ENCODE measurements at regions not wholly inside any gene's neighbourhood (a gene's known extent, or its start where the extent isn't known, plus 50 kb on each side); places are given as distances from the start of the nearest gene placed in this dataset.
"Not testable (repeated sequence)": the region's sequence is repeated elsewhere in the genome, so short reads cannot be mapped to it uniquely, and the experiment has no call there.

DNA sequence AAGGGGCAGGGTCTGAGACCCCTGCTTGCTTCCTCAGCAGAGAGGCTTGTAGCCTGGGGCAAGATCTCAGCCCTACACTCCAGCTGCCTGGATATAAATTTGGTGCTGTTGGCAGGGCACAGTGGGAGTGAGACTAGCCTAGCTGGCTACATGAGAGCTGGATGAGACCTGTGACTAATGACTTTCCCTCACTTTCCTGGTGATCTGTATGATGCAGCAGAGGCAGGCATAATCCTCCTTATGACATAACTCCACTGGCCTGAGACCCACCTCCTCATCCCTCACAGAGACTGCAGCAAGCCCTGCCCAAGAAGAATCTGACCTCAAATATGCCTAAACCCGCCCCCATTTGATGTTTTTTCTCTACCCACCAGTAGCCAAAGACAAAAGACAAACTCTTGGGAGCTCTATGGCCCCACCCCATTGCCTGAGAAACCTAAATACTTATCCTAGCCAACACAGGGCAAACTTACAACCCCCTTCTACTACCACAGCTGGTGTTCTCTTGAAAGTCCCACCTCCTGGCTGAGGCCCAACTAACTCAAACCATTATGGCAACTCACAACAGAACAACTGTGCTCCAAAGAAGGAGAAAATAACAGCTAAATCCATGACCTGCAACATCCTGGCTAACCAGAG lies 102.7 kb downstream of the NR4A2 start:
- H3K9ac ChIP-seq (ENCODE audit: extremely low read depth, insufficient read length, low read length): no peak overlapping the region
- no CpG with 5 or more reads among the region's 1 CpG for WGBS (ENCODE audit: extremely low coverage, insufficient read length, low lambda C conversion rate)
- H3K79me2 ChIP-seq (ENCODE audit: insufficient read depth, low read length): peaks cover 3% of the 10 kb centered on the region; the same call in 1 of the 2 replicates

DNA sequence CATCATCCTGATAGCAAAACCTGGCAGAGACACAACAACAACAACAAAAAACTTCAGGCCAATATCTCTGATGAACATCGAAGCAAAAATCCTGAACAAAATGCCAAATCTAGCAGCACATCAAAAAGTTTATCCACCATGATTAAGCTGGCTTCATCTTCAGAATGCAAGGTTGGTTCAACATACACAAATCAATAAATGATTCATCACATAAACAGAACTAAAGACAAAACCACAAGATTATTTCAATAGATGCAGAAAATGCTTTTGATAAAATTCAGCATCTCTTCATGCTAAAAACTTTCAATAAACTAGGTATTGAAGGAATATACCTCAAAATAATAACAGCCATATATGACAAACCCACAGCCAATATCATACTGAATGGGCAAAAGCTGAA lies 109.2 kb downstream of the NR4A2 start:
- not testable (repeated sequence) for H3K27me3 ChIP-seq (ENCODE audit: insufficient read depth, low read length); H2AK5ac ChIP-seq (ENCODE audit: insufficient read length, low read length); H2BK5ac ChIP-seq (ENCODE audit: insufficient read length, low read length); H3T11ph ChIP-seq (ENCODE audit: low read length); H3K4ac ChIP-seq (ENCODE audit: low read depth, low read length); H3K27me3 Mint-ChIP-seq (ENCODE audit: low read depth); H3K9ac ChIP-seq (ENCODE audit: extremely low read depth, insufficient read length, low read length); H4K8ac ChIP-seq (replicated peaks; ENCODE audit: insufficient read length, low read depth, low read length); H3K4me2 ChIP-seq (ENCODE audit: insufficient read depth, insufficient read length, low read length); H3K18ac ChIP-seq (ENCODE audit: insufficient read length, low read depth, low read length); H3K79me1 ChIP-seq (ENCODE audit: insufficient read depth, low read depth, low read length, poor library complexity, severe bottlenecking); H3K4me3 Mint-ChIP-seq; H2BK12ac ChIP-seq (ENCODE audit: insufficient read length, low read depth, low read length); H3K56ac ChIP-seq (ENCODE audit: insufficient read length, low read depth, low read length); H4K91ac ChIP-seq (ENCODE audit: insufficient read length, low read depth, low read length); H3K79me2 ChIP-seq (ENCODE audit: insufficient read depth, low read length); H3K14ac ChIP-seq (ENCODE audit: insufficient read depth, low read length); H3K23ac ChIP-seq (ENCODE audit: insufficient read length, low read depth, low read length); H3K27ac ChIP-seq (ENCODE audit: insufficient read length, low read depth, low read length); H2BK15ac ChIP-seq (ENCODE audit: low read depth, low read length); DNase-seq; H3K4me1 ChIP-seq (ENCODE audit: insufficient read depth, low read length); H3K23me2 ChIP-seq (ENCODE audit: insufficient read length, low read depth, low read length, poor library complexity, severe bottlenecking); H2BK20ac ChIP-seq (ENCODE audit: low read depth, low read length, poor library complexity, severe bottlenecking); H3K9me3 ChIP-seq (ENCODE audit: control insufficient read depth, low read depth, low read length); H4K20me1 ChIP-seq (ENCODE audit: control insufficient read depth, insufficient read depth, insufficient read length); H4K5ac ChIP-seq (ENCODE audit: insufficient read length, low read depth, low read length); H2AFZ ChIP-seq (ENCODE audit: low read length); H3K27ac Mint-ChIP-seq; H2BK120ac ChIP-seq (ENCODE audit: low read depth, low read length, poor library complexity, severe bottlenecking)
- H3K4me1 Mint-ChIP-seq: peaks cover 10% of the 10 kb centered on the region in 2 experiments
- H3K36me3 Mint-ChIP-seq (ENCODE audit: insufficient read depth in 1 of 3, low read depth in 3 of 3): peaks cover 25 to 53% (median 52%) of the 10 kb centered on the region in 3 experiments
- peaks cover 36 to 43% of the 10 kb centered on the region in 2 experiments for H3K9me3 Mint-ChIP-seq
- no CpG with 5 or more reads among the region's 1 CpG for WGBS (ENCODE audit: extremely low coverage, insufficient read length, low lambda C conversion rate)

More for the DNA sequence above, 102.7 kb downstream of the NR4A2 start:
- Mint-ChIP-seq H3K4me1 (peaks cover 25 to 28% of the 10 kb centered on the region in 2 experiments), H3K9me3 (peaks cover 6 to 9% of the 10 kb centered on the region in 2 experiments), H3K27ac (peak overlapping the region in 2 of 3 experiments; percentile 65 to 92; a peak in 3 of 7 replicates), H3K27me3 (ENCODE audit: low read depth) (no peaks in the 10 kb centered on the region), H3K36me3 (ENCODE audit: insufficient read depth in 1 of 3, low read depth in 3 of 3) (peaks cover 3 to 12% (median 11%) of the 10 kb centered on the region in 3 experiments; a peak in 5 of 7 replicates), H3K4me3 (no peak overlapping the region; a peak in 1 of 5 replicates)
- no peak overlapping the region for H3T11ph ChIP-seq (ENCODE audit: low read length)
- H3K79me1 ChIP-seq (ENCODE audit: insufficient read depth, low read depth, low read length, poor library complexity, severe bottlenecking): peaks cover 4% of the 10 kb centered on the region
- no peak for DNase-seq
- no peaks in the 10 kb centered on the region for H4K20me1 ChIP-seq (ENCODE audit: control insufficient read depth, insufficient read depth, insufficient read length)
- no peaks in the 10 kb centered on the region for H3K23me2 ChIP-seq (ENCODE audit: insufficient read length, low read depth, low read length, poor library complexity, severe bottlenecking)
- H3K4ac ChIP-seq (ENCODE audit: low read depth, low read length): no peak overlapping the region
- H3K23ac ChIP-seq (ENCODE audit: insufficient read length, low read depth, low read length): no peak overlapping the region
- no peak overlapping the region for H2BK5ac ChIP-seq (ENCODE audit: insufficient read length, low read length)
- no peak overlapping the region for H3K4me2 ChIP-seq (ENCODE audit: insufficient read depth, insufficient read length, low read length)
- no peak overlapping the region for H3K56ac ChIP-seq (ENCODE audit: insufficient read length, low read depth, low read length)
- H3K27ac ChIP-seq (ENCODE audit: insufficient read length, low read depth, low read length): no peak overlapping the region
- TF ChIP-seq, protein P1, sequence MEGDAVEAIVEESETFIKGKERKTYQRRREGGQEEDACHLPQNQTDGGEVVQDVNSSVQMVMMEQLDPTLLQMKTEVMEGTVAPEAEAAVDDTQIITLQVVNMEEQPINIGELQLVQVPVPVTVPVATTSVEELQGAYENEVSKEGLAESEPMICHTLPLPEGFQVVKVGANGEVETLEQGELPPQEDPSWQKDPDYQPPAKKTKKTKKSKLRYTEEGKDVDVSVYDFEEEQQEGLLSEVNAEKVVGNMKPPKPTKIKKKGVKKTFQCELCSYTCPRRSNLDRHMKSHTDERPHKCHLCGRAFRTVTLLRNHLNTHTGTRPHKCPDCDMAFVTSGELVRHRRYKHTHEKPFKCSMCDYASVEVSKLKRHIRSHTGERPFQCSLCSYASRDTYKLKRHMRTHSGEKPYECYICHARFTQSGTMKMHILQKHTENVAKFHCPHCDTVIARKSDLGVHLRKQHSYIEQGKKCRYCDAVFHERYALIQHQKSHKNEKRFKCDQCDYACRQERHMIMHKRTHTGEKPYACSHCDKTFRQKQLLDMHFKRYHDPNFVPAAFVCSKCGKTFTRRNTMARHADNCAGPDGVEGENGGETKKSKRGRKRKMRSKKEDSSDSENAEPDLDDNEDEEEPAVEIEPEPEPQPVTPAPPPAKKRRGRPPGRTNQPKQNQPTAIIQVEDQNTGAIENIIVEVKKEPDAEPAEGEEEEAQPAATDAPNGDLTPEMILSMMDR (conservative IDR thresholded peaks at IDR 0.05): no peak
- no peak overlapping the region for H4K91ac ChIP-seq (ENCODE audit: insufficient read length, low read depth, low read length)
- H3K14ac ChIP-seq (ENCODE audit: insufficient read depth, low read length): no peak overlapping the region
- H3K18ac ChIP-seq (ENCODE audit: insufficient read length, low read depth, low read length): no peak overlapping the region
- H2AK5ac ChIP-seq (ENCODE audit: insufficient read length, low read length): no peak overlapping the region
- H3K9me3 ChIP-seq (ENCODE audit: control insufficient read depth, low read depth, low read length): no peaks in the 10 kb centered on the region
- H2BK12ac ChIP-seq (ENCODE audit: insufficient read length, low read depth, low read length): no peak overlapping the region
- H4K5ac ChIP-seq (ENCODE audit: insufficient read length, low read depth, low read length): no peak overlapping the region
- H2BK120ac ChIP-seq (ENCODE audit: low read depth, low read length, poor library complexity, severe bottlenecking): no peak overlapping the region
- H4K8ac ChIP-seq (replicated peaks; ENCODE audit: insufficient read length, low read depth, low read length): no peak overlapping the region
- H2BK20ac ChIP-seq (ENCODE audit: low read depth, low read length, poor library complexity, severe bottlenecking): no peak overlapping the region
- H3K27me3 ChIP-seq (ENCODE audit: insufficient read depth, low read length): no peaks in the 10 kb centered on the region
- no peak overlapping the region for H2AFZ ChIP-seq (ENCODE audit: low read length)
- H3K4me1 ChIP-seq (ENCODE audit: insufficient read depth, low read length): no peaks in the 10 kb centered on the region
- H2BK15ac ChIP-seq (ENCODE audit: low read depth, low read length): no peak overlapping the region

All from H9 (cell line).